WI38 (cell line): ENCODE measurements at regions not wholly inside any gene's neighbourhood (a gene's known extent, or its start where the extent isn't known, plus 50 kb on each side); places are given as distances from the start of the nearest gene placed in this dataset.

ENCODE experiments used
- H3K4me3 ChIP-seq: 2 replicates; pipeline ENCODE4 v1.5.1; 2011; ENCODE audit warnings: low read depth, mild to moderate bottlenecking, control low read depth, low read length
- TF ChIP-seq, protein P1 (sequence below): IDR thresholded peaks from 2 replicates; pipeline ENCODE4 v1.5.1; 2012; ENCODE audit warnings: low read depth, mild to moderate bottlenecking, control low read depth, low read length

GRCh38 chr16:79717333-79718137 lies 117.0 kb upstream of the MAF start:
- no peak overlapping the region for H3K4me3 ChIP-seq
- TF ChIP-seq, protein P1, sequence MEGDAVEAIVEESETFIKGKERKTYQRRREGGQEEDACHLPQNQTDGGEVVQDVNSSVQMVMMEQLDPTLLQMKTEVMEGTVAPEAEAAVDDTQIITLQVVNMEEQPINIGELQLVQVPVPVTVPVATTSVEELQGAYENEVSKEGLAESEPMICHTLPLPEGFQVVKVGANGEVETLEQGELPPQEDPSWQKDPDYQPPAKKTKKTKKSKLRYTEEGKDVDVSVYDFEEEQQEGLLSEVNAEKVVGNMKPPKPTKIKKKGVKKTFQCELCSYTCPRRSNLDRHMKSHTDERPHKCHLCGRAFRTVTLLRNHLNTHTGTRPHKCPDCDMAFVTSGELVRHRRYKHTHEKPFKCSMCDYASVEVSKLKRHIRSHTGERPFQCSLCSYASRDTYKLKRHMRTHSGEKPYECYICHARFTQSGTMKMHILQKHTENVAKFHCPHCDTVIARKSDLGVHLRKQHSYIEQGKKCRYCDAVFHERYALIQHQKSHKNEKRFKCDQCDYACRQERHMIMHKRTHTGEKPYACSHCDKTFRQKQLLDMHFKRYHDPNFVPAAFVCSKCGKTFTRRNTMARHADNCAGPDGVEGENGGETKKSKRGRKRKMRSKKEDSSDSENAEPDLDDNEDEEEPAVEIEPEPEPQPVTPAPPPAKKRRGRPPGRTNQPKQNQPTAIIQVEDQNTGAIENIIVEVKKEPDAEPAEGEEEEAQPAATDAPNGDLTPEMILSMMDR, result no peak

DNA sequence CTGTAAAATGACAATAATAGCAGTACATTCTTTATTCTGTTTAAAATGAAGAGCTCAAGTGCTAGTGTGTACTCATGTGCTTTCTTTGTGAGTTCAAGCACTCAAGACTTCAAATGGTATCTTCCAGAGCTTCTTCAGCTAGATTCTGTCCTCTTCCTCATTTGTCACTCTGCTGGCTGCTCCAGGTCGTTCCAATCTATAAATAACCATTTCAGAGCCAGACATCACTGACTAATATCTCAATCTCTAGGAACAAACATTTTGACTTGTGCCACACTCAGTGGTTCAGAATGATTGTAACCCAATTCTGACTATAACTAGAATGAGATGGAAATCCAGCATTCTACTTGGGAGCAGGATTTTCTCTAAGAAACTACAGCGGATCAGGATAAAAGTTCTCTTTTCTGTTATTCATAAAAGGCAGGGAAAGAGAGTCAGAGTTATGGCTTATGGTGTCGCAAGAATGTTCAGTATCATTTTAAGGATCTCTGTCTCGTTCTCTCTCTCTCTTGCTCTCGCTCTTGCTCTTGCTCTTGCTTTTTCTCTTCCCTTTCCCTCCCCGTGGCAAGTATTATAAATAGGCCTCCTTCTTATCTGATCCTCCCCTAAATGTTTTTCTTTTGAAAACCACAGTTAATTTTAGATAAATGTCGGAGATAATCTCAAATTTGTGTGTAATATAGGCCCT lies 116.3 kb upstream of the MAF start:
- TF ChIP-seq, protein P1, result no peak
- no peak overlapping the region for H3K4me3 ChIP-seq

- no peak overlapping the region for H3K4me3 ChIP-seq
- TF ChIP-seq, protein P1, result no peak
Observed at GRCh38 chr16:79715061-79715460, 114.5 kb upstream of the MAF start.

GRCh38 chr16:79714440-79714839 lies 113.9 kb upstream of the MAF start:
- no peak overlapping the region for H3K4me3 ChIP-seq
- TF ChIP-seq, protein P1, result no peak

- no peak overlapping the region for H3K4me3 ChIP-seq
- TF ChIP-seq, protein P1, result no peak
Observed at GRCh38 chr16:79713609-79714309, 113.2 kb upstream of the MAF start.

GRCh38 chr16:79712276-79712675 lies 111.7 kb upstream of the MAF start:
- no peak overlapping the region for H3K4me3 ChIP-seq
- TF ChIP-seq, protein P1, result no peak
